ENCODE measurements at regions not wholly inside any gene's neighbourhood (a gene's known extent, or its start where the extent isn't known, plus 50 kb on each side); places are given as distances from the start of the nearest gene placed in this dataset.

DNA sequence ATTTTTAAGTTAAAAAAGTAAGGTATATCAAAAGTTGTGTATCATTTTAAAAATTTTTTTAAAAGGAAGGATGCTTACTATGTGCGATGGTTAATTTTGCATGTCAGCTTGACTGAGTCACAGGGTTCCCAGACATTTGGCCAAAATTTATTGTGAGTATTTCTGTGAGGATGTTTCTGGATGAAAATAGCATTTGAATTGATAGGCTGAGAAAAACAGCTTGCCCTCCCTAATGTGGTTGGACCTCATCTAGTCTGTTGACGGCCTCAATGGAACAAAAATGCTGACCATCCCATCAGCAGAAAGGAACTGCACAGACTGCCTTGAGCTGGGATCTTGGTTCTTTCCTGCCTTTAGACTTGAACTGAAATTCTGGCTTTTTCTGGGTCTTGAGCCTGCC is 724.5 kb downstream of the NCAM2 start:
- DNase-seq = no peak

DNA sequence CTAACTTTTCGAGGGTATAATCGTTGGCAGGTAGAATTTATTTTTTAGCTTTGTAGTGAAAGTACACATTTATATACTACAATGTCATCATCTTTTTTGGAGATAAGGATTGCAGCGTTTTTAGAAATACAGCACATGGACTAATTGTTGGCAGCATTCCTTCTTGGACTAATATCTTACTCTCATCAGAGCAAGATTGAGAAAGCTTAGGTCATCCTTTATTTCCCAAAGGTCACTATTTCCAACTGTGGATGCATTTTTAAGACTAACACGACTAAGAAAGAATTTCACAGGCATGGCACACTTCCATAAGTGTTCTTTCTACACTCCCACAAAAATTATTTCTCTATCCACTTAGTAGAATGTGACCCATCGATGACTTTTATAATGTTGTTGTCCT is 732.3 kb downstream of the NCAM2 start:
- DNase-seq = no peak

DNA sequence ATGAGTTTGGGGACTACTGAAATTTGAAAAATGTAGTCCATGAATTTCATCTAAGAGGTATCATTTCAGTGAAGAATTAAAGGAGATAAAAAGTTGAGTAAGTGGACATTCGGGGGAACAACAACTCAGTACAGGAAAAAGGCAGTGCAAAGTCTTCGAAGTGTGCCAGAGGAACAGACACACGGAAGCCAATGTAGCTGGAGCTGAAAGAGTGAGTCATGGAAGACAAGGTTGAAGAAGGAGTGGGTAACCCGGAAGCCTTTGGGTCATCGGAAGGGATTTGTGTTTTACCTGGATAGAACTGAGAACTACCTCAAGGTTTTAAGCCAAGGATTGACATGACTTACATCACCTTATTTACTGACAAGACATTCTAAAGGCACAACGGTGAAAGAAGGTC is 733.4 kb downstream of the NCAM2 start:
- DNase-seq = no peak

DNA sequence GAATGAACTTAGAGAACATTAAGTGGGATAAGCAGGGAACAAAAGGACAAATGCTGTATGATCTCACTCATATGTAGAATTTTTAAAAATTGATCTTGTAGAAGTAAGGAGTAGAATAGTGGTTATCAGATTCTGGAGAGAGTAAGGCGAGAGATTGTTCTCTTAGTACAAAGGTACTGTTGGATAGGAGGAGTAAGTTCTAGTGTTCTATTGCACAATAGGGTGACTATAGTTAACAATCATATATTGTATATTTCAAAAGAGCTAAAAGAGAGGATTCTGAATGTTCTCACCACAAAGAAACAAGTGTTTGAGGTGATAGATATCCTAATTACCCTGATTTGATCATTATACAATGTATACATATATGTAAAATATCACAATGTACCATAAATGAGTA is 735.9 kb downstream of the NCAM2 start:
- no peak for DNase-seq

DNA sequence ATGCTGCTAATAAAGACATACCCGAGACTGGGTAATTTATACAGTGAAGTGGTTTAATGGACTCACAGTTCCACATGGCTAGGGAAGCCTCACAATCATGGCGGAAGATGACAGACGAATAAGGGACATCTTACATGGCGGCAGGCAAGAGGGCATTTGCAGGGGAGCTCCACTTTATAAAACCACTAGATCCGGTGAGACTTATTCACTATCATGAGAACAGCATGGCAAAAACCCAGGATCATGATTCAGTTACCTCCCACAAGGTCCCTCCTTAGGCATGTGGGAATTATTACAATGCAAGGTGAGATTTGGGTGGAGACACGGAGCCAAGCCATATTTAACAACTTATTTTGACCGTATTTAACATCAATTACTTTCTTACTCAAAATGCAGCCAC is 739.0 kb downstream of the NCAM2 start:
- no peak for DNase-seq

DNA sequence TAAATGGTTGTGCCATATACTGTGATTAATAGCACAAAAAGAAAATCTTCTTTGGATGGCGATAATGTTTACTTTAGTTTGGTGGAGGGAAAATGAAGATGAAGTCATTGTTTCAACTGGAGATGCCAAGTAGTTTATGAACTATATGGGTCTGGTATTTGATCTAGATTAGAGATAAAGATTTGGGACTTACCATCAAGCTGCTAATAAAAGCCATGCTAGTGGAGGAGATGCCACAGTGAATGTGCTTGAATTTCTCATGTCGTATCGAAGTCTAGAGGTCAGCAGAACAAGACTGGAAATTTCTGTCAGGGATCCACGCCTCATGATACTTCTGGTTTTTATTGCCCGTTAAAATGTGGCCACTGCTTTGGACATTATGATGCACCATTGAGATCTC is 742.0 kb downstream of the NCAM2 start:
- no peak for DNase-seq

DNA sequence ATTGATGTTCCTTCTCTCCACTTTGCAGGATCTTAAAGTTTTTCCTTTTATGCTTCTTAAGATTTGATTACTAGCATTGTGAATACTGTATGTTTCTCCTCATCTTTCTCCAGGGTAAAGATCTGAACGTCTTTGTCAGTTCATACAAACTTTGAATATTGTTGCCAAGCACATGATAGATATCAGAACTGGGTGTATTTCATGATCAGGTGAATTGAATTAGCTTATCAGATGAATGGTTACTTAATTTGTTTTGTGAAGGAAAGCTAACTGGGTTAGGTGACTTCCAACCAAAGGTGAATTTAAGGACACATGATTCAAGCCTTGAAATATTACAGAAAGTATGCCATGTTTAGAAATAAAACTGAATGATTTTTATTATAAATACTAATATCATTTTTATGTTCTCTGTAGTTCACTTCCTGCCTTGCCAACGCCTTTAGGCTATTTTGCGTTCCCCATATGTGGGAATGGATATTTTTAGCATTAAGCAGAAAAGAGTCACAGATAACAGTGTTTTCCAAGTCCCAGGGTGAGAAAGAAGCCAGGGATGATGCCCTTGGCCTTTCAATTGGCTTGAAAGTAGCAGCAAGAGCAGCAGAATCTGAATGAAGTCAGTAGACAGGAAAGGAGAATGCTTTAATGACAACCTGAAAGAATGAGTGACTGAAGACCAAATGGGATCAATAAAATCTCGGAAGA is 752.1 kb downstream of the NCAM2 start:
- no peak for DNase-seq

DNA sequence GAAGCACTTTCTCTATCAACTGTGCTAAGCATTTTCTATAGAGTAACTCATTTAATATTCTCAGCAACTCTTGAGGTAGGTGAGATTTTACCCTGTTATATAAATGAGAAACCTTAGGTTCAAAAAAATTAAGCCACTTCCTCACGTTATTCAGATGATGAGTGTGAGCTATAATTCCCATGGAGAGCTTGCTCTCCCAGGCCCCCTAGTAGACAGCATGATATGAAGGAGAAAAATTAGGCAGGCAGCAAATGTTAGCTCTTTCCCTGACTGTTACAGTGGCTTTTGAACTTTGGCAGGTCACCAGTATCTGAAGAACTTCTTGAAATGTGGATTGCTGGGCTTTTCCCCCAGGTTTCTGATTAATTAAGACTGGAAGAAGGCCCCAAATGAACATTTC is 753.1 kb downstream of the NCAM2 start:
- no peak for DNase-seq

DNA sequence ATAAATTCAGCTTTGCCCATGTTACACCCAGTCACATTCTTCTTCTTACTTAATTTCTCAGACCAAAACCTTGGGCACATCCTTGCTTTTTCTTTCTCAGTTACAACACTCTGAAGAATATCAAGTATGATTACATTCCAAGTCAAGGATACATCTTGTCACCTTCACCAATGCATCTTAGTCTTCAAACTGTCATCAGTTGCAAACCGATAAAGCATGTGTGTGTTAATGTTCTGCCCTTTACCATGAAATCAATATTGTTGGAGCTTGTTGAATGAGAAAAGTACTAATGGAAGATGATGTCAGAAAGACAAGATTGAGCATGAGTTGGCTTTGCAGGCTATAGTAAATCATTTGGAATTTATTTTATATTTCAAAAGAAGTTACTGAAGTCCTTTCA is 764.6 kb downstream of the NCAM2 start:
- DNase-seq = no peak

DNA sequence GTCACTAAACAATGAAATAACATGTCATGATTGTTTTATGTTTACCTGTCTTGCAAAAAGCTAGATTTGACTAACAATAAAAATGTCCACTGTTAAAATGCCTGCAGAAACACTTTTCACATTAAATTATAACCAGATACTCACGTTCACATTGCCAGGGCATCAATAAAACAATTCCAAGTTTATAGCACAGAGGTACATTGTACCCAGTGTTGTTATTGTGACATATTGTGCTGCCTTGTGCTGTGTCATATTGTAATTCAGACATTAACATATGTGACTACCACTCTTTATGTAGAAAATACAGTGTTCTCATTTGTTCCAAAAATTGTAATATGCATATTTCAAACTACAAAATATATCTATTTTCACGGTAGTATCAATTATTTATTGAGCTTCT is 766.1 kb downstream of the NCAM2 start:
- DNase-seq = no peak

DNA sequence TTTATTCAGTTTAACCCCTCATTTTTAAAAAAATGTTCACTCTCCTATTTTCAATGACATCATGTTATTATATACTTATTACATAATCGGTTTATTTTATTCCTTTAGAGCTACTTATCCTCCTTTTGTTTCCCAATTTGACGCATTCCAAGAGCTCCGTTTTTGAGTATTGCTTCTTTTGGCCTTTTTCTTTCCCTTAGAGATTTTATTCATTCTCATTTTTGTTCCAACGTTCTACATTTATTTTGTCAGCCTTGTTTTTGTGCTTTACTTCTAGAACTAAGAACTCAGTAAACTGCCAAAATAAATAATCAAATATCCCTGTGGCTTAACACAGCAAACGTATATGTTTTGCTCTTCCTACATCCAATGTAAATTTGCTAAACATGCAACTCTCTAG is 769.1 kb downstream of the NCAM2 start:
- DNase-seq = no peak

DNA sequence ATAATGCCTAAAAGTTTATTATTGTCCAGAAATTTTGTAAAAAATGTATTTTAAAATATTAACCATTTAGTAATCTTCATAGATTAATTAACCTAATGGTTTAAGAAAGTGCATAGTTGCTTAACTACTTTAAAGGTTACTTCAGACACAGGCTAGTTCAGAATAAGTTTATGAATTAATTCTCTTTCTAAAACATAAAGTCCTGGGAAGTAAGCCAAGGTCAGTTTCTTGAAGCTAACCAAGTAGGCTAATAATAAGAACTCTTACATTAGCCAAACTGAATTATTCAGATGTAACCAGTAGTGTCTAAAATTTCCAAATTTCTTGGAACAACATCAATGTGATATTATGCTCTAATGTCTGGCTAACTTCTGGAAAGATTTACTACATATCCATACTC is 790.4 kb downstream of the NCAM2 start:
- no peak for DNase-seq

DNA sequence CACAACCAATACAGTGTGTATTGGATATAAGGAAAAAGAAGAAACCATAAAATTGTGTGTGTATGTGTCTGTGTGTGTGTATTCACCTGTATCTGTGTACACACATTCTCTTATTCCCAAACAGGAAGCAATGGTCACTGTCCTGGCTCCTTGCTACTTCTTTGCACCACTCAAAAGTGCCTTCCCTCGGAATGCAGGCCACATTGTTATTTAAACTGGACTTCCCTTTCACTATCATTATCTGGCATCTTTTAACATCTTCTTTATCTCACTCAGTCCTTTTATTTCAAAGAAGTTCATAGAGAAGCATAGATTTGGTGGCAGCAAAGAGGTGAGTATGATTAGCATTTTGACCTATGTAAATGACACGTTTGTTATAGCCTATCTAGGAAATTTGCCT is 803.7 kb downstream of the NCAM2 start:
- DNase-seq = no peak

DNA sequence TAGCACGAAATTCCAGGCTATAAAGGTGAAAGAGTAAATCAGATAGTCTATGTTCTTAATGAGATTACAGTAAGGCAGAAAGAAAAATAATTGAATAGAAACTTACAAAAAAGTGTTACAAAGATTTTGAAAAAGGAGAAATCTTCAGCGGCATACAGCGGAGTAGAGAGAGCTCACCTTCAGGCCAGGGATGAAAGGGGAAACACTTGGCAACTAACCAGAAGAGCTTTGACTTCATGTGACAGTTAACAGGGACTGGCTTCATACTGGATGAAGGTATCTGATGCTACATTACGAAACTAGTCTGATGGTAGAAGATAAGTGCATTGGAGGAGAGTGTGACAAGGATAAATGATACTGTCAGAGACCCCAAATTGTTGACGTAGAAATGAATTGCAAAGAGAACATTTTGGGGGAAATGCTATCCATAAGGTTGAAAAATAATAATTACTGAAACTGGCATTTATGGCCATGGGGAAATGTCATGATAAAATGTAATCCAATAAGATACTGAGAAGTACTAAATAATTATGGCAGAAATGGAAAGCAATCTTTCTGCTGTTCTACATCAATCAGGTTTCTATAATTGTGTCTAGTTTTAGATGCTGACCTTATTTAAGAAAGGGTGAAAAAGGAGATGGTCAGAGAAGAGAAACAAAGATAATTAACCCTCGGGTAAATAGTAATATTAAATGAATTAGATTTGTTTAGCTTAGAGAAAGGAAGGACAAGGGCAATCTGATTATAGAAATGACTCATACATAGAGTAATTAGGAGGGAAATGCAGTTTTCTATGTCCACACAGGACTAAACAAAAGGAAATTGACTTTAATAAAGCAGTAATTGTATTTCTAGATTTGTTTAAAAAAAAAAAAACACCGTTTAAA is 808.7 kb downstream of the NCAM2 start:
- no peak for DNase-seq

DNA sequence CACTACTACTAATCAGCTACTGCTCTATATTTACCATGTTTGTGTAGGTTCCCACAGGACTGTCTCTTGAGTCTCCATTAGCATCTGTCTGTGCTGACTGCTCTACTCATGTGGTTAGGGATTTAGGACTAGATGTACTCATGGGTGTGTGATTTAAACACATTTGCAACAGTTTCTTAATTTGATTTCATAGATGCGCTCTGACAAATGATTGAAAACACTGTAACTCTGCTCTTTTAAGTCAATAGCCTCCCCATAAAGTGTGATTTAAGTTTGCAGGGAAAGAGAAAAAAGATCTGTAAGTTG is 809.3 kb downstream of the NCAM2 start:
- DNase-seq = no peak

DNA sequence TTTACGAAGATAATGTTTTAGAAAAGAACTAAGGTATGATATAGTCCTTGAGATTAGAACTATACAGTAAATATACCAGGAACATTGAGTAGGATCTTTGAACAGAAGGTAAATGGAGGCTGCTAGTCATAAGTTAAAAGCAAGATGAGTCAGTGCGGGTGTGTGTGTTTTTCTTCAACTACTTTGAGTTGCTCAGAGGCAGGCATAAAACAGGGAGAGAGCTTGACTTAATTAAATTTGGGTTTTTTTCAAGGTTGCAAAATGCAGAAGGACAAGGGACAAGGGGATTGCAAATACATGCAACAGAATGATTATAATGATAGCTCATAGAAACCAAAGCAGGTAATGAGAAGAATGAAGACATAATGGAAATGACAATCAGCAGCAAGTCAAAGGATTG is 815.1 kb downstream of the NCAM2 start:
- no peak for DNase-seq

DNA sequence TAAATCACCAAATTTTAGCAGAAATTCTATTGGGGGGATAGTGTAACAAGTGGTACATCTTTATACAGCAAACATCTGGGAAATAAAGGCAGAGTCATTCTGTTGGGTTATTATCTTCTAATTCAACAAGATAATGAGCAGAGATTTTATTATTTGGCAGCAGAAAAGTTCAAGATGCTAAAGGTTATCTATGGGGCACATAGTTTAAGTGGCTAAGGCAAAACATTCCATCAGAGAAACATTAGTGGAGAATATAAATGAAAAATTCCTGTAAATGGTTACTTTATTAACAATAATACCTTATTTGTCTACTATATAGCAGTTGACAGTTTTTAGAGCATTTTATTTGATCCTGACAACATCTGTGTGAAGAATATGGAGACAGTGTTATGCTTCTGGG is 815.7 kb downstream of the NCAM2 start:
- no peak for DNase-seq

DNA sequence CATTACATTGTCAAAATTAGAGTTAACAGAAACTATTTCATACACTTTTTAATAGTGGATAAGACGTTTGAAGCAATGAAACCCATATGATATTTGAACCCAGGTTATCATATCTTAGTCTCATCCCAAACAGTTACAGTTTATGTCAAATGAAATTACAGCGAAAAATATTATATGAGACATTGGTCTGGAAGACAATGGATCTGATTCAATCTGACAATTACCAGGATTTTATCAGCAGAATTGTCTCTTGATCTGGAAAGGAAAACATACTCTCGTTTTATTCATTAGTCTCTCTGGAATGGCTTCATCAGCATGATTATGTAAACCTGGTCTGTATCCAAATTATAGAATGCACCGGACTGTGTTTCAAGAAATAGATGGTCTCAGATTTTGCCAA is 818.6 kb downstream of the NCAM2 start:
- no peak for DNase-seq

DNA sequence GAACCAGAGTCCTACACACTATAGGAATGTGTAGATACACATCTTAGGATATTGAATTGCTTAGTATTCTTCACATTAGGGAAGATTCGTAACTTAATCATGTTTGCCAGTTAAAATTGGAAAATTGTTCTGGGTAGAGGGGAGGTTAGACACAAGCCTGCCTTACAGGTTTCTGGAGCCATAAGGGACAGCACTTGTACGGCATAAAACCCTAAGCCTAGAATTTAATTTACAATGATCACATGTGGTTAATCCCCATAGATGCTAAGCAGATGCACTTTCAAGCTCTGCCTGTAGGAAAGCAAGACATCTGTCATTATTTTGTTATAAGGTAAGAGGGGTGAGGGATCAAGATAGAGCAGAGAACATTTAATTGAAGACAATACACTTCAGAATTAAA is 820.7 kb downstream of the NCAM2 start:
- no peak for DNase-seq

DNA sequence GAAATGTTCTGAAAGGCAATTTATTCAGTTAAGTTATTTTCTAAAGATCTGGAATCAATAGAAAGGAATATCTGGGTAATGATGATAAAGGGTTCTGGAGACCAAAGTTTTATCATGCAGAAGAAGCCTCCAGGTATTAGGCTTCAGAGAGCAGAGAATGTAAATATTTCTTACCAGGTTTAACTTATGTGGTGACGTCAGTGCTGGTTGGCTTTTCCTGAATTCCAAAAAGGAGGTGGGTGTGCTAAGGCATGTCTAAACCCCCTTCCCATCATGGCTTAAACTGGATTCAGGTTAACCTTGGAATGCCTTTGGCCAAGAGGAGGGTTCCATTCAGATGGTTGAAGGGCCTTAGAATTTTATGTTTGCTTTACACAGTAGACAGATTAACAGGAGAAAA is 829.9 kb downstream of the NCAM2 start:
- no peak for DNase-seq

DNA sequence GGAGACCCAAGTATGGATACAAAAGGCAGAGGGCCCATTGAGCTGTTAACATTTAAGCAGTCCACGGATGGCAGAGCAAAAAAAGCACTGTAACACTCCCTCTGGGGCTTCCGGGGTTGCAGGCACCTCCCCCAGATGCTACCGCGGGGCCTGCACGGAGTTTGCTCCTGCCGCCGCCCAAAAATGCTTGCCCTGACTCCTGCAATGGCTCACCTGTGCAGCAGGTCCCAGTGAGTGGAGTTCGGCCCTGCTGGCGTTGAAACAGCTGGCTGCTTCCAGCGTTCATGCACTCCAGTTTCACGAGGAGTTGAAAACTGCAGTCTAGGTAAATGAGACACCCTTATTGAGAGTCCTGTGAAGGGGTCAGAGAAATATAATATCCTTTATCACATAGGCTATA is 832.8 kb downstream of the NCAM2 start:
- no peak for DNase-seq

DNA sequence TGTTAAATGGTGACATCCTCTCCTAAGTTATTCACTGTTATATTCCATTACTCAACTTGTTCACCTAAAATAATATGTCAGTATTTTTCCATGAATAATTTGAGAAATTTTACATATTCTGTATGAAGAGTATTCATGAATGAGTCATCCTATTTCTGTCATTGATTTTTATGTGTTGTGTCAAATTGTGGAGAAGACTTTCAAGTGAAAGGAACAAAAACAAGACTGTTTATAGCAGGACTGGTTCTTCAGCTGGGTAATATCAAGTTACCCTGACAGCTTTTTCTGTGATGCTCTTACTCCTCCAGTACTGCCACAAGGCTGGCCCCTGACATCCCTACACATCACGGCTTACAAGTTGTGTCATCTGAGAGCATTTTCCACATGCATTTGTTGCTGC is 847.7 kb downstream of the NCAM2 start:
- no peak for DNase-seq

DNA sequence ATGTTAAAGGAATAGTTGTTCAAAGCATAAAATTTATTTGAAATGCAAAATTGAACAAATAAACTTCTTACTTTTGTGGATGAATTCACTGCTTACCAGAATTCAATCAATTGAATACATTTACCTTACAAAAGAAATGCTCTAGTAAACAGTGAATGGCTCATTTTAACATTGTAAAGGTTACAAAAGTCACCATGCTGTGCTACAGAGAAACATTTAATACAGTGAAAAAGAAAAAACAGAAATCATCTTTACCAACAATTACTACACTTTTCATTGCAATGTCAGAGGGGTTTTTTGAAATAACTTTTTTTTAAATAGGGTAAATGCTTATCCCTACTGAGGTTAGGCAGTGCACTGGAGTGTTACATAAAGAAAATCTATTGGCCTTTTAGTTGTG is 853.0 kb downstream of the NCAM2 start:
- no peak for DNase-seq

DNA sequence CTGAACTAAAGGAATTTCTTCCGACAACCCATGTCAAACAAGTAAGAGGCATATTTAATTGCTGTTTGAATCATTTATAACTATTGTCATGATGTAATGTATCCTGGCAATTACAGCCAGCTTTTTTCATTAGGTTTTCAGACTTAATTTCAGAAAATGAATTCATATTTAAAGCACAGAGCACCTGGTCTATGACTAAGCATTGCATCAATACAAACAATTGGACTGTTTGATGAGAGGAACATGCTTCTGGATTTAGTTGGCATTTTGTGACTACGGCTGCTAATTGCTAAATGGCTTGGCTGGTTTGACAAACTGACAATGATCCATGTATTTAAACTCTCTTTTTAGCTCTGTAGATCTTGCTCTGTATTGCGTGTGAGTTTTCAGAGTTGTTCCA is 853.4 kb downstream of the NCAM2 start:
- DNase-seq = no peak
